ENCODE measurements at regions not wholly inside any gene's neighbourhood (a gene's known extent, or its start where the extent isn't known, plus 50 kb on each side); places are given as distances from the start of the nearest gene placed in this dataset.

- no peaks in the 10 kb centered on the region for H3K4me1 ChIP-seq (ENCODE audit: insufficient read depth, poor library complexity, severe bottlenecking)
- DNase-seq (ENCODE audit: low spot score) (no peak), ATAC-seq (ENCODE audit: low read depth) (no peak)
- no peak for TF ChIP-seq CTCF (IDR thresholded peaks at IDR 0.05; ENCODE audit: poor library complexity, severe bottlenecking)
- no peaks in the 10 kb centered on the region for H3K9me3 ChIP-seq (ENCODE audit: severe bottlenecking)
- no peaks in the 10 kb centered on the region for H3K36me3 ChIP-seq (ENCODE audit: low read depth)
- no peak overlapping the region for H3K4me3 ChIP-seq (ENCODE audit: severe bottlenecking)
- H3K27ac ChIP-seq (ENCODE audit: poor library complexity, severe bottlenecking), result no peak overlapping the region
- no peaks in the 10 kb centered on the region for H3K27me3 ChIP-seq (ENCODE audit: insufficient read depth, poor library complexity, severe bottlenecking)
These were observed 296.7 kb upstream of the FKBP1C start for GRCh38 chr6:62914530-62914929.

- H3K27me3 ChIP-seq (ENCODE audit: insufficient read depth, poor library complexity, severe bottlenecking), result no peaks in the 10 kb centered on the region
- ATAC-seq (ENCODE audit: low read depth) (no peak), DNase-seq (ENCODE audit: low spot score) (no peak)
- H3K27ac ChIP-seq (ENCODE audit: poor library complexity, severe bottlenecking), result no peak overlapping the region
- no peaks in the 10 kb centered on the region for H3K9me3 ChIP-seq (ENCODE audit: severe bottlenecking)
- no peaks in the 10 kb centered on the region for H3K36me3 ChIP-seq (ENCODE audit: low read depth)
- TF ChIP-seq CTCF (IDR thresholded peaks at IDR 0.05; ENCODE audit: poor library complexity, severe bottlenecking), result no peak
- H3K4me1 ChIP-seq (ENCODE audit: insufficient read depth, poor library complexity, severe bottlenecking), result no peaks in the 10 kb centered on the region
- no peak overlapping the region for H3K4me3 ChIP-seq (ENCODE audit: severe bottlenecking)
These were observed 287.5 kb upstream of the FKBP1C start for GRCh38 chr6:62923728-62924127.

GRCh38 chr6:62940848-62941247, 270.4 kb upstream of the FKBP1C start:
- Histone ChIP-seq H3K4me3 (ENCODE audit: severe bottlenecking) (no peak overlapping the region), H3K4me1 (ENCODE audit: insufficient read depth, poor library complexity, severe bottlenecking) (no peaks in the 10 kb centered on the region), H3K27ac (ENCODE audit: poor library complexity, severe bottlenecking) (no peak overlapping the region), H3K27me3 (ENCODE audit: insufficient read depth, poor library complexity, severe bottlenecking) (no peaks in the 10 kb centered on the region), H3K36me3 (ENCODE audit: low read depth) (no peaks in the 10 kb centered on the region), H3K9me3 (ENCODE audit: severe bottlenecking) (no peaks in the 10 kb centered on the region)
- DNase-seq (ENCODE audit: low spot score) (no peak), ATAC-seq (ENCODE audit: low read depth) (no peak)
- TF ChIP-seq CTCF (IDR thresholded peaks at IDR 0.05; ENCODE audit: poor library complexity, severe bottlenecking), result no peak

GRCh38 chr6:62942000-62942399, 269.3 kb upstream of the FKBP1C start:
- H3K4me3 ChIP-seq (ENCODE audit: severe bottlenecking), result no peak overlapping the region
- ATAC-seq (ENCODE audit: low read depth) (no peak), DNase-seq (ENCODE audit: low spot score) (no peak)
- no peak overlapping the region for H3K27ac ChIP-seq (ENCODE audit: poor library complexity, severe bottlenecking)
- H3K27me3 ChIP-seq (ENCODE audit: insufficient read depth, poor library complexity, severe bottlenecking), result no peaks in the 10 kb centered on the region
- H3K36me3 ChIP-seq (ENCODE audit: low read depth), result no peaks in the 10 kb centered on the region
- no peaks in the 10 kb centered on the region for H3K4me1 ChIP-seq (ENCODE audit: insufficient read depth, poor library complexity, severe bottlenecking)
- TF ChIP-seq CTCF (IDR thresholded peaks at IDR 0.05; ENCODE audit: poor library complexity, severe bottlenecking), result no peak
- H3K9me3 ChIP-seq (ENCODE audit: severe bottlenecking), result no peaks in the 10 kb centered on the region

GRCh38 chr6:62968834-62969233, 242.4 kb upstream of the FKBP1C start:
- H3K4me3 ChIP-seq (ENCODE audit: severe bottlenecking), result no peak overlapping the region
- H3K4me1 ChIP-seq (ENCODE audit: insufficient read depth, poor library complexity, severe bottlenecking), result no peaks in the 10 kb centered on the region
- H3K27me3 ChIP-seq (ENCODE audit: insufficient read depth, poor library complexity, severe bottlenecking), result peaks cover 6% of the 10 kb centered on the region
- no peak overlapping the region for H3K27ac ChIP-seq (ENCODE audit: poor library complexity, severe bottlenecking)
- ATAC-seq (ENCODE audit: low read depth) (no peak), DNase-seq (ENCODE audit: low spot score) (no peak)
- H3K36me3 ChIP-seq (ENCODE audit: low read depth), result no peaks in the 10 kb centered on the region
- no peaks in the 10 kb centered on the region for H3K9me3 ChIP-seq (ENCODE audit: severe bottlenecking)
- TF ChIP-seq CTCF (IDR thresholded peaks at IDR 0.05; ENCODE audit: poor library complexity, severe bottlenecking), result no peak
